ENCODE measurements at regions not wholly inside any gene's neighbourhood (a gene's known extent, or its start where the extent isn't known, plus 50 kb on each side); places are given as distances from the start of the nearest gene placed in this dataset.

DNA sequence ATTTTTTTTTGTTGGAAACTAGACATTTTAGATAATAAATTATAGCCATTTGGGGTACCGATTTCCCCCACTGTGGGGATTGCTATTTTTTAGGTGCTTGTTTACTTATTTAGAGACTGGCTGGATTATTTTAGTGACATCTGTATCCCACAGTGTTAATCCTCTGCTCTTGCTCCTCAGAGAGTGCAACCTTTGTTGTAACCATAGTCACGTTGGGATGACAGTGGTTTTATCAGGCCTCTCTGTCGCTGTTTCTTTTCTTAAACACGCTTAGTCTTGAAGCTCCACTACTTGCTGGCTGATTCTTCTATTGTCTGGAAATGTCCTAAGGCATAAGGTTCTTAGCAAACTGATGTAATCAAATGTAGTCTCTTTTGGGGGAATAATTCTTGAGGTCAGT, 451.6 kb upstream of the SEMA6D start:
- DNase-seq (ENCODE audit: low read depth, low spot score) (no peak), ATAC-seq (no peak)
- TF ChIP-seq POLR2AphosphoS5 (IDR thresholded peaks at IDR 0.05; ENCODE audit: low read depth, low read length) (no peak), TCF7L2 (IDR thresholded peaks at IDR 0.05; ENCODE audit: low read depth, low read length) (no peak), SIN3A (IDR thresholded peaks at IDR 0.05; ENCODE audit: borderline replicate concordance, insufficient read depth, low read depth, low read length) (no peak)
- TF ChIP-seq, protein P1, sequence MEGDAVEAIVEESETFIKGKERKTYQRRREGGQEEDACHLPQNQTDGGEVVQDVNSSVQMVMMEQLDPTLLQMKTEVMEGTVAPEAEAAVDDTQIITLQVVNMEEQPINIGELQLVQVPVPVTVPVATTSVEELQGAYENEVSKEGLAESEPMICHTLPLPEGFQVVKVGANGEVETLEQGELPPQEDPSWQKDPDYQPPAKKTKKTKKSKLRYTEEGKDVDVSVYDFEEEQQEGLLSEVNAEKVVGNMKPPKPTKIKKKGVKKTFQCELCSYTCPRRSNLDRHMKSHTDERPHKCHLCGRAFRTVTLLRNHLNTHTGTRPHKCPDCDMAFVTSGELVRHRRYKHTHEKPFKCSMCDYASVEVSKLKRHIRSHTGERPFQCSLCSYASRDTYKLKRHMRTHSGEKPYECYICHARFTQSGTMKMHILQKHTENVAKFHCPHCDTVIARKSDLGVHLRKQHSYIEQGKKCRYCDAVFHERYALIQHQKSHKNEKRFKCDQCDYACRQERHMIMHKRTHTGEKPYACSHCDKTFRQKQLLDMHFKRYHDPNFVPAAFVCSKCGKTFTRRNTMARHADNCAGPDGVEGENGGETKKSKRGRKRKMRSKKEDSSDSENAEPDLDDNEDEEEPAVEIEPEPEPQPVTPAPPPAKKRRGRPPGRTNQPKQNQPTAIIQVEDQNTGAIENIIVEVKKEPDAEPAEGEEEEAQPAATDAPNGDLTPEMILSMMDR (IDR thresholded peaks at IDR 0.05): no peak
- TF ChIP-seq, protein P2, sequence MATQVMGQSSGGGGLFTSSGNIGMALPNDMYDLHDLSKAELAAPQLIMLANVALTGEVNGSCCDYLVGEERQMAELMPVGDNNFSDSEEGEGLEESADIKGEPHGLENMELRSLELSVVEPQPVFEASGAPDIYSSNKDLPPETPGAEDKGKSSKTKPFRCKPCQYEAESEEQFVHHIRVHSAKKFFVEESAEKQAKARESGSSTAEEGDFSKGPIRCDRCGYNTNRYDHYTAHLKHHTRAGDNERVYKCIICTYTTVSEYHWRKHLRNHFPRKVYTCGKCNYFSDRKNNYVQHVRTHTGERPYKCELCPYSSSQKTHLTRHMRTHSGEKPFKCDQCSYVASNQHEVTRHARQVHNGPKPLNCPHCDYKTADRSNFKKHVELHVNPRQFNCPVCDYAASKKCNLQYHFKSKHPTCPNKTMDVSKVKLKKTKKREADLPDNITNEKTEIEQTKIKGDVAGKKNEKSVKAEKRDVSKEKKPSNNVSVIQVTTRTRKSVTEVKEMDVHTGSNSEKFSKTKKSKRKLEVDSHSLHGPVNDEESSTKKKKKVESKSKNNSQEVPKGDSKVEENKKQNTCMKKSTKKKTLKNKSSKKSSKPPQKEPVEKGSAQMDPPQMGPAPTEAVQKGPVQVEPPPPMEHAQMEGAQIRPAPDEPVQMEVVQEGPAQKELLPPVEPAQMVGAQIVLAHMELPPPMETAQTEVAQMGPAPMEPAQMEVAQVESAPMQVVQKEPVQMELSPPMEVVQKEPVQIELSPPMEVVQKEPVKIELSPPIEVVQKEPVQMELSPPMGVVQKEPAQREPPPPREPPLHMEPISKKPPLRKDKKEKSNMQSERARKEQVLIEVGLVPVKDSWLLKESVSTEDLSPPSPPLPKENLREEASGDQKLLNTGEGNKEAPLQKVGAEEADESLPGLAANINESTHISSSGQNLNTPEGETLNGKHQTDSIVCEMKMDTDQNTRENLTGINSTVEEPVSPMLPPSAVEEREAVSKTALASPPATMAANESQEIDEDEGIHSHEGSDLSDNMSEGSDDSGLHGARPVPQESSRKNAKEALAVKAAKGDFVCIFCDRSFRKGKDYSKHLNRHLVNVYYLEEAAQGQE (IDR thresholded peaks at IDR 0.05; ENCODE audit: insufficient read depth in 1 of 2, low read depth in 2 of 2, low read length in 1 of 2): no peak
- no peaks in the 10 kb centered on the region for H3K9me3 ChIP-seq (ENCODE audit: control insufficient read depth, insufficient read depth, low read depth, low read length)
- intact Hi-C loops (cut with micrococcal nuclease; ENCODE audit: unreplicated experiment): no loop called here
- no peaks in the 10 kb centered on the region for H3K27me3 ChIP-seq (ENCODE audit: control insufficient read depth, insufficient read depth, low read length)
- CTCF ChIA-PET: interaction anchor here (0.6 kb wide), 1 partner anchor 441 kb away, joined by 3 read pairs; no protein-coding TSS in a partner anchor
- no TSS peak for BruUV-seq (replicated peaks)
- no peak overlapping the region for H3K27ac ChIP-seq (ENCODE audit: low read length)
- no peak overlapping the region for H3K4me3 ChIP-seq (ENCODE audit: low read depth in 2 of 2, low read length in 2 of 2)
- POLR2A ChIA-PET: no interaction called here
- no peaks in the 10 kb centered on the region for H3K36me3 ChIP-seq (ENCODE audit: control insufficient read depth, insufficient read depth, low read length)
- in situ Hi-C loops (cut with HindIII; ENCODE audit: low pct_unique_long_range_greater_than_20kb, low sequenced_read_pairs): no loop called here
- no peaks in the 10 kb centered on the region for H3K4me1 ChIP-seq (ENCODE audit: control insufficient read depth, insufficient read depth, low read length)

- POLR2A ChIA-PET: no interaction called here
- BruUV-seq (replicated peaks): no TSS peak
- Histone ChIP-seq H3K4me3 (ENCODE audit: low read depth in 2 of 2, low read length in 2 of 2) (no peak overlapping the region), H3K27ac (ENCODE audit: low read length) (no peak overlapping the region), H3K9me3 (ENCODE audit: control insufficient read depth, insufficient read depth, low read depth, low read length) (no peaks in the 10 kb centered on the region), H3K36me3 (ENCODE audit: control insufficient read depth, insufficient read depth, low read length) (no peaks in the 10 kb centered on the region), H3K4me1 (ENCODE audit: control insufficient read depth, insufficient read depth, low read length) (no peaks in the 10 kb centered on the region), H3K27me3 (ENCODE audit: control insufficient read depth, insufficient read depth, low read length) (no peaks in the 10 kb centered on the region)
- CTCF ChIA-PET: no interaction called here
- DNase-seq (ENCODE audit: low read depth, low spot score): no peak
- in situ Hi-C loops (cut with HindIII; ENCODE audit: low pct_unique_long_range_greater_than_20kb, low sequenced_read_pairs) (no loop called here), intact Hi-C loops (cut with micrococcal nuclease; ENCODE audit: unreplicated experiment) (no loop called here)
- TF ChIP-seq, protein P2 (IDR thresholded peaks at IDR 0.05; ENCODE audit: insufficient read depth in 1 of 2, low read depth in 2 of 2, low read length in 1 of 2): no peak
- TF ChIP-seq POLR2AphosphoS5 (IDR thresholded peaks at IDR 0.05; ENCODE audit: low read depth, low read length): no peak
- TF ChIP-seq TCF7L2 (IDR thresholded peaks at IDR 0.05; ENCODE audit: low read depth, low read length): no peak
- ATAC-seq: no peak
These were observed 450.7 kb upstream of the SEMA6D start for GRCh38 chr15:47266566-47266965.
